Amniotic stem cell (primary cell): ENCODE measurements at regions not wholly inside any gene's neighbourhood (a gene's known extent, or its start where the extent isn't known, plus 50 kb on each side); places are given as distances from the start of the nearest gene placed in this dataset.
A peak's percentile ranks its signal among the peaks of the same experiment; 100 is the strongest.

Source experiments
- DNase-seq: peaks from one replicate; lab custom pipeline; 2025; lab: John Stamatoyannopoulos, UW

DNA sequence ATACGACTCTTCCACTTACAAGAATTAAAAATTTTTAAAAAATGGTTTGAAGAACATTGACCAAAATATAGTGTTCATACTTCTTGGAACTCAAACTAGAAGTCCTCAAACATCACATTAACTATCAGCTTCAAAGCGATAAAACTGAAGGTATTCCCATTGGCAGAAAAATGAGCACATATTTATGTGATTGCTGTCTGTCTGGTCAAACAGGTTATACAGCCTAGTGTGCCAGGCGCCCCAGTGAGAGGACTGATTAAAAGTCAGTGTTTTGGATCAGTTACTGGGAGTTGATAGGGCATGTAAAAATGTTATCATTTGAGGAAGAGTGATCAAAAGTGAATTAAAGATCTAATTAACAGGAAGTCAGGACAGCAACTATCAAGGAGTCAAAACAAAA lies 738.8 kb downstream of the HDGFL1 start:
- no peak for DNase-seq

DNA sequence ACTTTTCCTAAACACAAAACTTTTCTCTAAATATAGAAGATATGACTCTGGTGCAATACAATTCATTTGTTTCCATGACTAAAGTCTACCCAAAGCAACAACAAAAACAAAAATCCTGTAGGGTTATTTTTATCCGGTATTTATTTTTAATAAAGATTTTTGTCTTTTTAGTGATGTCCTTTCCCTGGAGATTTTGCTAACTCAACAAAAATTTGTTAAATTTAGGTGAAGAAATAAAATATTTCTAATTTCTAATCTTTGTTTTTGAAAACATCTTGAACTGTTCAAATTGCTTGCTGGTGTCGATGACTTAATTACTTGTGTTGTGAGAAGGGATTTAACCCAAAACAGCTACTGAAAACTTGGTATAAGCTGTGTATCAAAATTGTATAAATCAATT lies 741.8 kb downstream of the HDGFL1 start:
- no peak for DNase-seq

DNA sequence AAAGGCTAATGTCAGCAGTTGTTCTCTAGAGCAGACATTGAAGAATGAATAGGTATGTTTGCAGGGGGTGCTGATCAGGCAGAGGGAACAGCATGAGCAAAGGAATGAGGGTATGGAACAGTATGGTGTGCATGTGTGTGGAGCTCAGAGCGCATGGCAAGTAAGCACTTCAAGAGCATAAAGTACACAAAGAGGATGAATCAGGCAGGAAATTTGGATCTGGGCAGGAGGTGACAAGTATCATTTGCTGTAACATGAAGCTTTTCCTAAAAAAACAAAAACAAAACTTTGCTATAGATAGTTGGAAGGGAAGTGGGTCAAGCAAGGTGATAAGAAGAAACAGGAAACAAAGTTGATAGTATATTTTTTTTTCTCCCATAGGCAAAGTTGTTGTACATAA lies 746.8 kb downstream of the HDGFL1 start:
- DNase-seq, result no peak

DNA sequence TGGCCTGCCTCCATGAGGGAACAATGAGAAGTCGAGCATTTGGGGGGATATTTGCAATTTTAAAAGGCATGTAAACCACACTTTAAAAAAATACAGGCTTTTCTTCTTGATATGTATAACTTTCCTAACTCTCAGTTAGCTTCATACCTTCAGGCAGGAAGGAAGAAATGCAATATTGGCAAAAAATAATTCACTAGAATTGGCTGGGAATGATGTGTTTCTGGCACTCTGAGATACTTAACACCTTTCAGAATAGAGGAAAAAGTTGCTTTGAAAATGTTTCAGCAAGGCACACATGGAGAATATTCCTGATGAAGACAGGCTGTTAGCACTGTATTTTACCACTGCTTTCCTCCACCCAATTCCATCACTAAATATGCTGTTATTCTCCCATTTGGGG lies 747.6 kb downstream of the HDGFL1 start:
- DNase-seq, result no peak

DNA sequence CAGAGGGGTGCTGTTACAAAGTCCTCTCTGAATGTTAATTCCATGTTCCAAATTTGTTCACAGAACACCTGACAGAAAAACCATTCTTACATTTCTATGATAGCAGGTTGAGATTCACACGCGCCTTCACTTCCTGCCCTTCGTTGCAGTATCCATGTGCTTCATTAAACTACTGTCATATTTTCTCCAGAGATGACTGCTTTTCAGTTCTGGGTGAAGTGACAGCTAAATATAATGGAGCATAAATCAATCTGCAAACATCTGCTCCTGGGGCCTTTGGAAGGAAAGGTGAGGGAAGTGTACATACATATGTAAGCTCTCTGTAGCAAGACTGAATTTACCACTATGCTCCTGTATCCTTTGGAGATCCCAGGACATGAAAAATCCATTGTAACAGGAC lies 750.2 kb downstream of the HDGFL1 start:
- no peak for DNase-seq

DNA sequence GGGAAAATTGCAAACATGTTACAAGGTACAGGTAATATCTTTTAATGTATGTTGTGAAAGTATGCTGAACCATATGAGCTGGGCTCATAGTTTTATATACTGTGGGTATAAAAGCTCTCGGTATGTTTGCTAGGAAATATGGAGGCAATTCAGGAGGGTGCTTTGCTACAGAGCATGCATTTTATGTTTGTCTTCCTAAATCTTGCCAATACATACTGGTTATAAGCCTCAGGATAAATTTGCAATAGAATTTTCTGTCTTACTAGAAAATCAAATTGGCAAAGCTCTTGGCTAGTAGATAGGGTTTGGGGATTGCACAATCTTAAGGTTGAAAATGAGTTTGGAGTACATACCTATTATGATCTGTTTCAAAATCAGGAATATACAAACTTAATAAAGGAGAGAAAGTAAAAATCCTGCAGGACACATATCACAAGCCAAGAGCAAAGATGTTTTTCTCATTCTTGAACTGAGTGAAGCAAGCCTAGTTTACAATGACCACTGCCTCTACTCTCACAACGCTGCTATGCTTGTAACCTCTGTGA lies 751.2 kb downstream of the HDGFL1 start:
- no peak for DNase-seq

DNA sequence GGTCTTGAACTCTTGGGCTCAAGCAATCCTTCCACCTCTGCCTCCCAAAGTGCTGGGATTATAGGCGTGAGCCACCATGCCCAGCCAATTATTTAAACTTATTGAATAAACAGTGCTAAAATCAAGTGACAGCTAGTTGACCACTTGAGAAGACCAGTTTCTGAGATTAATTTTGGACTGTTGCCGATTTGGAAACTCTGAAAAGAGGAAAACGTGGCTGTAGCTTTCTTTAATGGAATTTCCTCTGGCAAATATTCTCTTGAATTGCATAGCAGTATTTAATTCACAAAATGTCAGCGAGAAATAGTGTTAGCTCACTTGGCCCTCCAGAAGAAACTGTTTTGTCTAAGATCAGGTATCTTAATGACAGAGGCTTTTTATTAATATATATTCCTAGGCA lies 754.5 kb downstream of the HDGFL1 start:
- no peak for DNase-seq

DNA sequence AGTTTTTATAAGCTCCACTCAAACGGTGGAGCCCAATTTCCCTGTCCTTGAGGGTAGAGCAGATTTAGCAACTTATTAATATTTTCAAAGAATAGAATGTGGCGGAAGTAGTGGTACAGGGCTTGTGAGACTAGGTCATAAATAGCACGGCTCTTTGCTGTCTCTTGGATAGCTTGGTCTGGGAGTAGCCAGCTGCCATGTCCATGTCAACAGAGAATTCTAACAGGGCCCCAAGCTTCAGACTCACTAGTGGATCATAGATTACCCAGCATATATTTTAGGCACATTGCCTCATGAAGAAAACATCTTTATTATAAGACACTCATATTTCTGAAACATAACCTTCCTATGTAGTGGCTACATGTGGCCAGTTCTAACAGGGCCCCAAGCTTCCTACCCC lies 755.7 kb downstream of the HDGFL1 start:
- DNase-seq, result no peak

DNA sequence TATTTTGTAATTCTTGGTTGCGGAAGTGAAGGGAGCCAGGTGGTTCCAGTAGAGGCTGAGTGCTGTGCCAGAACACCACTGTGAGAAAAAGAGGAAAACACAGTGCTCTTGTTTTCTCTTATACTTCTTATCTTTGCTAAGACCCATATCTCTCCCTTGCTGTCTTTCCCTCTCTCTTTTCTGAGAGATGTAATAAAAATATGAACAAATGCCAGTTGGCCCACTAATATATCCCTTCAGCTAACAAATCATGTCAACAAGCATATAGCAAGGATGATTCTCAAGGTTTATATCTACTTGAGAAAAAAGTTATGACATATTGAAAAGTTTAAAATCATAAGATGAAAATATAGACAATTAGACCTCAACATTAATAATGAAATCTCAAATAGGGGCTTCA lies 758.3 kb downstream of the HDGFL1 start:
- DNase-seq, result no peak

DNA sequence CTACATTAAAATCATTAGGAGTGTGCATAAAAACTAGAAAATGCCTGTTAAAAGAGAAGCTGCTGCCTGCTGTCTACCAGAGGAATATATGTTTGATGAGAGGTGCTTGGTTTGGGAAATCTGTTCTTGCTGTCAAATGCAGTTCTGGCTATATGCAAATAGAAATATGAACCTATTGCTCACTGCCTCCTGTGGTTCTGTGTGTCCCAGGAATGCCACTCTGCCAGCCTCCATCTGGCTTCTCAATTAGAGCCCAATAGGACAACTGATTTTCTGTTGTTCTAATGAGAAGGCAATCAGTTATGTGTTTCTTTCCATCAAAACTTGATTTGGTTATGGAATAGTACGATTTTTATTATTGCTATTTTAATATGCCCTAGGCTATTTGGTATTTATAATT lies 759.7 kb downstream of the HDGFL1 start:
- no peak for DNase-seq

DNA sequence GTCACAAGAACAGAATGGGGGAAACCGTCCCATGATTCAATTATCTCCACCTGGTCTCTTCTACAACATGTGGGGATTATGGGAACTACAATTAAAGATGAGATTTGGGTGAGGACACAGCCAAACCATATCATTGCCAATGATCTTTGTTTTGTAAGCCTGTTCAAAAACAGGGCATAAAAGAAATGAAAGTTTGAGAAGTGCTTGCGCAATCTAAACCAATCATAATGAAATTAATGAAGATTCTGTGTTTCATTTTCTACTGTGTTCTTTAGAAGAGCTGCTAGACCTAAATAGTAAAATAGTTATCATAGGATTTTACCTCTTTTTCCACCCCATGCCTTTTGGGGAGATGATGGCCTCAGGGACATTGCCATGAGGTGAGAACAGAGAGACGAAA lies 761.3 kb downstream of the HDGFL1 start:
- DNase-seq, result no peak

DNA sequence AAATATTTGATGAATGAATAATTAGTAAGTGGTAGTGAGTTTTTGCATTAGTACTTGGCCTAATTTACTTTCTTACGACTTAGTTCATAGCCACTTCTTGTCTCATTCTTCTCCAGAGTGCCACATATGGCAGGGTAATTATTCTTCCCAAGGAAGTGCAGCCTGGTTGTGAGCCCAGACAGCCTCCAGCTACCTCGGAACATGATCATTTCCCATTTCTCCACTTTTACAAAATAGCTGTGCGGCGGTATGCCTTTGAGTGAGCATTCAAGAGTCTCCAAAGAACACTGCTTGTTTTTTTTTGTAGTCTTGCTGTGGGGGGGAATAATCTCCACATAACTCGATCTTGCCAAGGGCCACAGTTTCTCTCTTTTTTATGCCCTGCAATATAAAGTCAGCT lies 765.0 kb downstream of the HDGFL1 start:
- DNase-seq, result no peak

DNA sequence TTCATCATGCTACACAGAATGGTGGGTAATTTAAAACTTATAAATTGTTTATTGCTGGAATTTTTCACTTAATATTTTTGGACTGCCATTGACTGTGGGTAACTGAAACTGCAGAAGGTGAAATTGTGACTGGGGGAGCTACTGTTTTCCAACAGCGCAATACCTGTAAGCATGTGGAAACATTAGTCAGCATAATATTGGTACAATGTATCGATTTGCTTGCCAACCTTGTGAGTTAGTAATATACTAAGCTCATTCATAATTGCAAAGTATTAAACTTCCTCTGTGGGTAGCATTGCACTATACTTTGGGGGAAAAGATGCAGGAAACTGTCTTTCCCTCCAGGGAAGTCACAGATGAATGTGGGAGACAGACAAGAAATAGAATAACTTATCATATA lies 766.5 kb downstream of the HDGFL1 start:
- DNase-seq, result no peak

DNA sequence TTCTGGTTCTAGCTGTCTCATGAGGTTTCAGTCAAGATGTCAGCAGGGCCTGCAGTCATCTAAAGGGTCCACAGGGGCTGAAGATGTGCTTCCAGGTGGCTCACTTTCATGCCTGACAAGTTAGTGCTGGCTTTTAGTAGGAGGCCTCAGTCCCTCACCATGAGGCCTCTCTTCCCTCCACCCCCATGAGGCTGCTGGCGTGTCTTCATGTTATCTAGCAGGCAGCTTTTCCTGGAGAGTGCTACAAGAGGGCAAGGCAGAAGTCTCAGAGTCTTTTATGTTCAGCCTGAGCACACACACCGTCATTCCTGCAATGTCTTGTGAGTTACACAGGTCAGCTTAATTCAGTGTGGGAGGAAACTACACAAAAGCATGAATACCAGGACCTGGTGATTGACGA lies 769.9 kb downstream of the HDGFL1 start:
- DNase-seq, result no peak

DNA sequence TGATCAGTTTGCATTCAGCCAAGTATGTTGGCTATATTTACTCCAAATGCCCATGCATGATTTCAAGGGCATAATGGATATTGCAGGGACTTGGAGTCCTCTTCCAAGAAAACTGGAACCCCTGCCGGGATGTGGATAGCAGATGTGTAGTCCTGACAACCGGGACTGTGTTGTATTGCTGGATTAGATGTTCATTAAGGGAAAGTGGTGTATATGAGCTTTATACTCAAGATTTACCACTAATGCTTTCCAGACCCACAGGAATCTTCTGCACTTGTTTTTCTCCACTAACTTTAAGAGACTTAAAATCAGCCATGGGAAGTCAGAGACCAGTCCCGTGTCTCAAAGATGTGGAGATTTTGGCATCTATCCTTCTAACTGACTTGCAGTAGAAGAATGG lies 770.9 kb downstream of the HDGFL1 start:
- DNase-seq, result no peak

DNA sequence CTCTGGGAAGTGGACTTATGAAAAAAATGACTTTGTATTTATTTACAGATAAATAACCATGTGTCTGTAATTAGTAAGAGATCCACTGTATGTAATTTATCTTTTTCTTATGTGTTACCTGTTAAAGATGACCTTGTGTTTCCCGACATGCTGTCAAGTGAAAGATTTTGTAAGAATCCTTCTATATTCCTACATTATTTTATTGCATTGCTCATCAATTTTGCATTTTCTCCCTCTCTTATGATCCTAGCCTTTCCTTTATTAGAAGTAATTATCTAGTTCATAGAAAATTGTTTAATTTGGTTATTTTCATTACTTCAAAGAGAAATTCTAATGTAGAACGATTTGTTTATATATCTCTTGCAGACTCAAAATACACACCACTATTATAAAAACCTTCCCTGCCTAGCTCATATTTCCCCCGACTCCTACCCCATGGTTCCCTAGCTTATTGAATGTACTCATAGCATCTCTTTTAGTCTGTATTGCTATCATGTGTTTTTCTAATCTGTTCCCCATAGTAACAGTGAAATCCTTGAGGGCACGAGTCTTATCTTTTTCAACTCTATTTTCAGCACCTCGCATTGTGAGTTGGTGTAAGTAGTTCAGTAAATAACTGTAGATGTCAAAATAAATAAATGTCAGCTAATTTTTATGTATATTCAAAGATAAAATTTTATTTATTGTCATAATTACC lies 774.4 kb downstream of the HDGFL1 start:
- DNase-seq, result no peak

DNA sequence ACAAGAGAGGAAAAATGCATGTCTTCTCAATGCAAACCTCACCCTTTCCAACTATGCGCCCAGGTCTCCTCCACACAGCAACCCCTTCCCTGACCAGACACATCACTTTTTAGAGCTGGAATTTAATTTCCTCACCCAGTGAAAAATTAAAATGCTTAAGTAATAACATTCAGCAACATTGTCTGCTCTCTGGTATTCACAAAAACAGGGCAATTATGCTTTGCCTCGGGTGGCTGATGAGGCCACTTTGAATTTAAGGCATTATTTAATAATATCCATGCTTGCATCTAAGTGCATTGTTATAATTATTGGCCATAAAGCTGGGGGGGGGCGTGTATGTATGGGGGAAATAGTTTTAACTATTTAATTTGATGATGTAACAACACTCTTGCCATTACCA lies 777.8 kb upstream of the NRSN1 start:
- DNase-seq, result no peak

DNA sequence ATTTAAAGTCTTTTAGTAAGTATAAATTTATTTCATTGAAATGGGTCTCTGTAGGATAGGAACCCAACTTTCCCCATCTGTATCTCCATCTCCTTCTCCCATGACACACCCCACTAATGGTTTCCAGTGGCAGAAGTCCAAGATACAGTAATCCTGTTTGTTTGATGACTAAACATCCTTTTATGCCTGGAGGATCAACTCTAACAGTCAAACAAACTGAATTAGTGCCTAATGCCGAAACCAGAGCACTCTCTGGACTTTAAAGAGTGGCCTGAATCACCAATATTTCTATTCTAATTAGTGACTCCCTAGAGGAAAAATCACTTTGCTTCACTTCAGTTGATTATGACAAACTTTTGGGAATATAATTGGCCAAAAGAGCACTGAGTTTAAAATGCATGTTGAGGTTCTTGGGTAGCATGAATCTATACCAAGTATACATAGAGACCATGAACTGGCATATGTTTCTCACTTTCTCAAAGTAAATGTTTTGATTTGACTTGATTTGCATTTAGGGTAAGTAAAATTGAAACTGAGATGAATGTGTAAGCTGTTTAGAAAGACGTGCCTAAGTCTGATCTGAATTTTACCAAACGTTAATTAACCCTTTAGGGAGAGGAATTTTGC lies 776.4 kb upstream of the NRSN1 start:
- DNase-seq, result peak; percentile 71

DNA sequence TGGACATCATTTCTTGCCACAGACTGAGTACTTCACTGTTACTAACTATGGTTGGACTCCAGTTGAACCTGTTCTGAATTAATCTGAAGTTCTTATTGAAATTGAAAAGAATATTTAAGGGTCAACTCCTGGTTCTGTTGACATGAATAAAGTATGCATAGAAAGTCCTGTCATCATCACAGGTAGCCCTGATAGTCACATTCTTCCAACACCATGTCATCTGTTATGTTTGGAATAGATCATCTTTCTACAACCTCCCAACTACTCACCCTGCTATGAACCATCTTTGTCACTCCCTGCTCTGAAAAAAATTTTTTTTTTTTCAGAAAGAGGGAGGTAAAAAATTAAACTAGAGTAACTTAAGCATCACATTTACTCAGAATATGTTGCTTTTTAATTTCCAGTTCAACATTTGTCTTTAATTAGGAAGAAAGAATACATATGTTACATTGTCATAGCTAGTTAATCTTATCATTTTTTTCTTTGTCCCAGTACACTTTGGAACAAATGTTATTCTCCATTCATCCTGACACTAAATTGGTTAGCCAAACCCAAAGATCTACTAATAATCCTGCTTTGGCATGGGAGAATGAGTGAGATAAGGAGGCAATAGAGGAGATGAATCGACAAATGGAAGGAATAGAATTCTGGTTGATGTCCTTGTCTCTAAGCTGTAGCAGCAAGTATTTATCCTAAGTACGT lies 775.1 kb upstream of the NRSN1 start:
- no peak for DNase-seq

DNA sequence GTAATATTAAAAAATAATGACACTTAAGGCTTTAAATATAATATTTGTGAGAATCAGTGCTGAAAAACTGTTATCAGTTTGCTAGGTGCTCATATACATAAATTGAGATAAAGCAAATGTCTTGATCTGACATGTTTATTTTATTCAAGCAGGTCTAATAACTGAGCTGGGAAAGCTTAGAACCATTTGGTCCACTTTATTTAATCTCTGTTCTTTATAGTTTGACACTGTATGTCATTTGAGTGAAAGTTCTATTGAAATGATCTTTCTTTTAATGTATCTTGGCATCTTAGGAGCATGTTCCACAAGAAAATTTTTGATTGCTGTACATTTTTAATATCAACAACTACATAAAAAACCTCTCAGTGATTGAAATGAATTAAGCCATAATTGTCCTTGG lies 772.0 kb upstream of the NRSN1 start:
- DNase-seq, result no peak

DNA sequence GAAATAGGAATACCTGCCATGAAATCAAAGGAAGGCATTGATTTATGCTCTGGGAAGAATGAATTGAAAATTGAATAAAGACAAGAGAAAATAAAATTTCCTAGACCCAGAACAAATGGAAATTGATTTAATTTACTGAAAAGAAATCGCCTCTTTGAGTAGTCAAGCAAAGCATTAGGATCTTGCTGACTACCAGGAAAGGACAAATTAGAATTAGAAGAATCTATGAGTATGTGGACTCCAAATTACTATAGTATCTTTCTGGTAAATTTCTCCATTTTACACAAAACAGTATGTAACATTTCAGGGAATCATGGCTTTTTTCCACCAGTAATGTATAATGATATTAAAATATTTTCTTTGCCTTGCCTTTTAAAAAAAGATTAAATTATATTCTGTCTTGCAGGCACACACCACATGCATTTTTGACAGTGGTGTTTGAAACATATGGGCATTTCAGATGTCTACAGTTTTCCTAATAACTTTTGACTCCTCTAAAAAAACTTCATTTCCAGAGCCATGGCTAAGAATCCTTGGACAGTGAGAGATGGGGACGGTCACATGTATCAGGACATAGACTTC lies 768.7 kb upstream of the NRSN1 start:
- no peak for DNase-seq

DNA sequence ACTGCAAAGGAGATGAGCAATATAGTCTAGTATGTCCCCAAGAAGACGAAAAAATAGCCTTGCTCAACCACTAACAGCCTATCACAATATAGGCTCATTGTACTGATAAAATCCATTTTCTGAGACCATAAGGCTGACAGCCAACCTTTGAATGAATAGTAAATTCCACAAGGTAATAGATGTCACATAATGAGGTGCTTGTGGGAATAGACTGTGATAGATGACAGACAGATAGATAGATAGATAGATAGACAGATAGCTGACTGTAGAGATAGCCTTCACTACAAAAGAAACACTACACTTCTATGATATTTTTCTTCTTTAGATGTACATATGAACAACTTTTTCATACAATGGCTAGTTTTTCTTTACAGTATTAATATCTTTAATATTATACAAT lies 760.3 kb upstream of the NRSN1 start:
- DNase-seq, result no peak

DNA sequence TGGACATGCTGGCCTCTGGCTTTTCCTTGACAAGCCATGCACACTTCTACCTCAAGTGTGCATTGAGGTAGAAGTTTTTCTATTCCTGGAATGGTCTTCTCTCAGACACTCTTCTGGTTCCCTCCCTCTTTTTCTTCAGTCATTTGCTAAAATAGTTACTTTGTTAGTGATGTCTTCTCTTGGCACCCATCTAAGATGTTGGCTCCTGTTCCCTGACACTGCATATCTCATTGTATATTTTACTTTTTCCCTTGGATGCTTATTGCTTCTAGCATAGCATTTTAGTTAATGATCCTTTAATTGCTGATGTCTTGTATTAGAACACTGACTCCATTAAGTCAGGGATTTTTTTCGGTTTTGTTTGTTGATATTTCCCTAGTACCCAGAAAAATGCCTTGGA lies 758.7 kb upstream of the NRSN1 start:
- no peak for DNase-seq
